ENCODE measurements at regions not wholly inside any gene's neighbourhood (a gene's known extent, or its start where the extent isn't known, plus 50 kb on each side); places are given as distances from the start of the nearest gene placed in this dataset.

GRCh38 chr2:176432434-176432833, 163.2 kb downstream of the MTX2 start:
- TF ChIP-seq, protein P1, sequence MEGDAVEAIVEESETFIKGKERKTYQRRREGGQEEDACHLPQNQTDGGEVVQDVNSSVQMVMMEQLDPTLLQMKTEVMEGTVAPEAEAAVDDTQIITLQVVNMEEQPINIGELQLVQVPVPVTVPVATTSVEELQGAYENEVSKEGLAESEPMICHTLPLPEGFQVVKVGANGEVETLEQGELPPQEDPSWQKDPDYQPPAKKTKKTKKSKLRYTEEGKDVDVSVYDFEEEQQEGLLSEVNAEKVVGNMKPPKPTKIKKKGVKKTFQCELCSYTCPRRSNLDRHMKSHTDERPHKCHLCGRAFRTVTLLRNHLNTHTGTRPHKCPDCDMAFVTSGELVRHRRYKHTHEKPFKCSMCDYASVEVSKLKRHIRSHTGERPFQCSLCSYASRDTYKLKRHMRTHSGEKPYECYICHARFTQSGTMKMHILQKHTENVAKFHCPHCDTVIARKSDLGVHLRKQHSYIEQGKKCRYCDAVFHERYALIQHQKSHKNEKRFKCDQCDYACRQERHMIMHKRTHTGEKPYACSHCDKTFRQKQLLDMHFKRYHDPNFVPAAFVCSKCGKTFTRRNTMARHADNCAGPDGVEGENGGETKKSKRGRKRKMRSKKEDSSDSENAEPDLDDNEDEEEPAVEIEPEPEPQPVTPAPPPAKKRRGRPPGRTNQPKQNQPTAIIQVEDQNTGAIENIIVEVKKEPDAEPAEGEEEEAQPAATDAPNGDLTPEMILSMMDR (IDR thresholded peaks at IDR 0.05; ENCODE audit: poor library complexity): no peak
- TF ChIP-seq EZH2 (IDR thresholded peaks at IDR 0.05; ENCODE audit: borderline replicate concordance) (no peak), EZH2phosphoT487 (IDR thresholded peaks at IDR 0.05; ENCODE audit: low read depth, severe bottlenecking, unreplicated experiment) (no peak)
